HK-2 (cell line): ENCODE measurements at regions not wholly inside any gene's neighbourhood (a gene's known extent, or its start where the extent isn't known, plus 50 kb on each side); places are given as distances from the start of the nearest gene placed in this dataset.
A peak's percentile ranks its signal among the peaks of the same experiment; 100 is the strongest.

ENCODE experiments used
- DNase-seq: peaks from one replicate; pipeline ENCODE4 v3.0.0-alpha.2; 2018; ENCODE audit not compliant: unreplicated experiment

DNA sequence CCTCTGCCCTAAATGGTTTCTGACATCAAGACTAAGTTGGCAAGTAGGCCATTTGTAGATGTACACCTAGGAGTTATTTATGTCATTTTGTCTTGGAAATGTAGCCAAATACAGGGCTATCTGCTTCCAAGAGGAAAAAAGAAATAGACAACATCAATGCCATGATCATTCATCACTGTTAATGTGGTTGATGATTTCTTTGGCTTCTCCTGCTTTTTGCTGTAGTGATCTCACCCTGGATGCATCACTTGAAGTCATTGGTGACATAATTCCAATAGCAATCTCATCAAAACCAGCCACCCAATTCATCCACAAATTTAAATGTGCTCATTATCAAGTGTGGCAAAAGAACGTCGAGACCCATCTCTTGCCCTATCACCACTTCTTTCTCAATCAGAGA is 222.6 kb upstream of the PPARGC1A start:
- no peak for DNase-seq

DNA sequence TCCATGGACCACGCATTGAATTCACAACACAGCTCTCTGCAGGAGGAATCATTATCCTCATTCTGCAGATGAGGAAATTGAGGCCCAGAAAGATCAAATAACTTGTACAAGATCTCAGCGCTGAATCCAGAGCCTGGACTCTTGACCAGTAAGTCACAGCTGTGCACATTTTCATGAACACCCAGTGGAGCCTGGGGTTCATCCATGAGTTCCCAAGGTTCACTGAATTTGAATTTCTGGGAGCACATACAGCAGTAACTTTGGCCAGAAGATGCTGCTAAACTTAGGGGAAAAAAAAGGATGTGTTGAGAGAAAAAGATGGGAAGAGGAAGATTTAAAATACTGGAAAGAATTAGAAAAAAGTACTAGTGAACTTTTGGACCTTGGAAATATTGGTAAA is 218.7 kb upstream of the PPARGC1A start:
- DNase-seq = no peak

DNA sequence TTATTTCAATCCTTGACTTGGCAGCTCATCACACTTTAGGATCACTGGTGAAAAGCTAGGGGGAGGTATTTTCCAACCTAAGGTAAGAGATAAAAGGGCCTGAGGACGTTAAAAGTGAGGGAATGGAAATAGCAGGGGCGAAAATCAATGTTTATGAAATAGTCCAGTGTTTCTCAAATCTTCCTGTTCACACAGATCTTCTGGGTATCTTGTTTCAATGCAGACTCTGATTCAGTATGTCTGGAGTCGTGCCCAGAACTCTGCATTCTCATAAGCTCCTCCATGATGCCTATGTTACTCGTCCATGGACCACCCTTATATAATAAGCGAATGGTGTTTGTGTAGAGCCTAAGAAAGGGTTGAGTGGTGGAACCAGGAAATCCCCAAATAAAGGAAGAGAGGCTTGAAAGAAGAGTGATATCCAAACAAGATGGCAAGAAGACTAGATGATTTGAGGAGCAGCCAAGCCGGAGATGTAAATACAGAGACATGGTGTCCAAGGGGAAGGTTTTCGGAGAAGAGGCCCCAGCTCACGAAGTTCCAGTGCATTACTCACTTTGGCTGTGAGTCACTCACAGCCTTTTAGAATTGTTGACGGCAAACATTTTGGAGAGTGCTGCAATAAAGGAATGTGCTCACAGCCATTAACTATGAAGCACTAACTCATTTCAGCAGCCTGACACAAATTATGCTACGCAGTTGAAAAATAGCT is 215.6 kb upstream of the PPARGC1A start:
- DNase-seq = no peak

DNA sequence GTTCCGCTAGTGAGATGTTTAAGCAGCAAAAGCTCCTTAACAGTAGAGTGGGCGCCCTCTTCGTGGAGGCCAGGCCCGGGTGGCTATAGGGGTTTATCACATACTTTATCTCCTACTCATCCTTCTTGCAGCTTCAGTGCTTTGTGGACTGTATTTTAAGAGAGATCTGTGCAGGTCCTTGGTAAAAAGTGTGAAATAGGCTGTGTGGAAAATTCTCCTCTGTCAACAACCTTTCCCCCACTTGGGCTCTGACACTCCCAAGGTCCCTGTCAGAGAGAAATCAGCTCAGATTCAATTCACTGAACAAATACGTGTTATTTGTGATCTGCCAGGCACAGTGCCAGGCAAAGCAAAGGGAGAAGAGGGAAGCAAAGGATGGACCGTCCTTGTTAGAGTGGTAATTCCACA is 214.3 kb upstream of the PPARGC1A start:
- DNase-seq = no peak

DNA sequence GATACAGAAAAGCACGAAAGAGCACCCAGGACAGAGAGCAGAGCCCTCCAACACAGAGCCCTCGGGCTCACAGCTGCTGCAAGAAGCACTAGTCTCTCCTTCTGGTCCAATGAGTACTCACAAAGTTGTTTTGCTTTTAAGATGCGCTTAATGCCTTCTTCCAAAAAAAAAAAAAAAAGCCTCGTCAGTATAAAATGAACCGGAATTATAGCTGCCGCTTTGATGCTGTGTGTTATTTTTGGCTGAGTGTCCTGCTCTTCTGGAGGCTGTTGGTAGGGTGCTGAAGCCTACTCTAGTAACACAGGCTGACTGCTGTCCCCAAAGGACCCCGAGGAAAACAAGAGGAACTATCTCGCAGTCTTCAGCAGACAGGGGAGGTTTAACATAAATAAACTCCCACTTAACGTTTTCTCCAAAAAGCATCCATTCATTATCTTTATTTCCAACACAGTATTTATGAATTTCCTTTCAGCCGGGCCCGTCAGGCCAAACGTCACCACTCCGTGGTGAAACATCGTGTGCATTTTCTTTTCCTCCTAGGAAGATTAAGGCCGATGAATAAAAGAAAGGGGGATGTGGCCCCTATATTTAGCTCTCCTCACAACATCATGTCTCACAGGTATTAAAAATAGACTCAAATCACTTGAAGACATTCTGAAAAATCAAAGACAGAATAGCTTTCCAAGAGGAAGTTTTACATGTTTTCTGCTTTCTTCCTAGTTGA is 213.7 kb upstream of the PPARGC1A start:
- no peak for DNase-seq

DNA sequence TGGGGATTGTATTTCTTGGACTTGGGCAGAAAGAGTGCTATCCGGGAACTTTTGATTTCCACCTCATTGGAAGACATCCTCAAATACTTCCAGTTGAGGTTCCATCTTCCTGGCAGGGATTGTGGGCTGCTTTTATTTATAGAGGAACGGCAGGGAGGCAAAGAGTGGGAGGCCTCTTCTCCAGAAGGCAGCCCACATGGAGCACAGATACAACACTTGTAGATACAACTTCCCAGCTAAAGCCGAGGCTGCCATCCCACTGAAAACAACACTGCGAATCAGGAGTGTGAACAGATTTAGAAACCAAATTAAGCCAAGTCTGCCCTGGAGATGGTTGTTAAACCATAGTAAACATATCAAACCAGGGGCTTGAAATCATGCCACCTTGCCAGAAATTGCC is 212.8 kb upstream of the PPARGC1A start:
- DNase-seq = no peak

DNA sequence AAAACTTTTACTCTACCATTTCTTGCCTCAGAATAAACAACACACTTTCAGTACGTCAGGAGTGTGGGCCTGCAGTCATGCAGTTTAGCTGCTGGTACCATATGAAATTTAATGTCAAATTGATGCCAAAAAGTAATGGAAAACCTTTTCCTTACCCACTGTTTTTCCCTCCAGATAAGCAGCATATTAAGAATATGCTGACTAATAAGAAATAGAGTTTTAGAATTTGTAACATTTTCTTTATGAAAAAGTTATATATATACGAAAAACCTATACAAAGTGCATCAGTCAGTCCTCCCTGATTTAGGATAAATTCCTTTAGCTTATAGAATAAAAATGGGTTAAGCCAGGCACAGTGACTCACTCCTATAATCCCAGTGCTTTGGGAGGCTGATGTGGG is 206.8 kb upstream of the PPARGC1A start:
- DNase-seq = no peak

DNA sequence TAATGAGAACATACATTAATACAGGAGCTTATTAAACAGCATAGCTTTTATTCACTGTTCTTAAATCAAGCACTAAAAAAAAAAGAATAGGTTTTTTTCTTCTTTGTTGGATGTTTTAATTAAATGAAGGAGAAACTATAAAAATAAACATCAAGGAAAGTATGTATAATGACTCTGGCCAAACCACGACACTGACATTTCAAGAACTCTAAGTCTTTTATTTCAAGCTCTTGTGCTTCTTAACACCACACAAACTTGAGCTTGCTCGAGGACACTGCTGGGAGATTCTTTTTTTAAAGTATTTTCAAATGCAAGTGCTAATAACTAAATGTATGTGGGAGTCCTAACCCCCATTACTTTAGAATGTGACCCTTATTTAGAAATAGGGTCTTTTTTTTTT is 204.9 kb upstream of the PPARGC1A start:
- no peak for DNase-seq

GRCh38 chr4:24093446-24093845 is 203.6 kb upstream of the PPARGC1A start:
- DNase-seq = no peak

GRCh38 chr4:24091639-24092233 is 201.9 kb upstream of the PPARGC1A start:
- DNase-seq = no peak

DNA sequence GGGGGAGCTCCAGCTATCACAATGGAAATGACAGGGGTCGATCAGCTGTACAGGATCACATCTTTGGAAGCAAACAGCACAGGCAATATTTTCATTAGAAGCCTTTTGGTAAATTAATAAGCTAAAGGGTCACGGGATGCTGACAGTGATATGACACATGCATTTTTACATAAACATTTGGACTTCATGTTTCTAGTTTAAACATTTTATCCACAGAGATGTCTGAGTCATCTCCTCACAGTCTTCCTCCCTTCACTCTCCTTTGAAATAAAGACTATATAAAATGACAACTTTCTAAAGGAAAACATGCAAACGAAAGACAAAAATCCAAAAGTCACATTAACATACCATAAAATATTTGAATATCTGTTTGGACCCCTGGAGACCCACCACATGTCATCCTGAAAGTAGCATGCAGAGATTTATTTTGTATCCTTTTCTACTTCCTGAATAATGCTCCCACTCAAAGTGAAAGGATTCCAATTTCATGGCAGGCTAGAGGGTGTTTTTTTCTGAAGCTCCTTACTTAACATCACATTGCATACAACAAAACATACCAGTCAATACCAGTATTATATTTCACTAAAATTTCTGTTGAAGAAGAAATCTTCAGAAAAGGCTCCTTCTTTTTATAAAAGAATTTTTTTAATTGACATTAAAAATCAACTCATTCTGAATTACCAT is 200.1 kb upstream of the PPARGC1A start:
- DNase-seq = no peak

DNA sequence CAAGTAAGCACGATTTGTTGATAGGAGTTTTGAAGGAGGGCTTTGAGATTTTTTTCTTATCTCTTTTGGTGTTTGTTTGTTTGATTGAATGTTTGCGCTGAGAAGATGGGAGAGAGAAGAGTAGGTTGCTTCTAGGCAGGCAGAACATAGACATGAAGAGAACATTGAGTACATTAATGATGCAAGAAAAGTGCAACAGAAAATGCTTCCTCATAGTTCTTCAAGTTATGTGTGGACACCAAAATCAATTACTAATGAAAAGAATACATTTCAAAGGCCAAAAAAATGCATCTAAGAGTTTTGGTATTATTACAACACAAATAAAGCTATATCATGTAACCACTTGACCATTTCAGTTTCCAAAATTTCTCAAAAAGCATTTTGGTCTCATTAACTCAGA is 191.0 kb upstream of the PPARGC1A start:
- no peak for DNase-seq

DNA sequence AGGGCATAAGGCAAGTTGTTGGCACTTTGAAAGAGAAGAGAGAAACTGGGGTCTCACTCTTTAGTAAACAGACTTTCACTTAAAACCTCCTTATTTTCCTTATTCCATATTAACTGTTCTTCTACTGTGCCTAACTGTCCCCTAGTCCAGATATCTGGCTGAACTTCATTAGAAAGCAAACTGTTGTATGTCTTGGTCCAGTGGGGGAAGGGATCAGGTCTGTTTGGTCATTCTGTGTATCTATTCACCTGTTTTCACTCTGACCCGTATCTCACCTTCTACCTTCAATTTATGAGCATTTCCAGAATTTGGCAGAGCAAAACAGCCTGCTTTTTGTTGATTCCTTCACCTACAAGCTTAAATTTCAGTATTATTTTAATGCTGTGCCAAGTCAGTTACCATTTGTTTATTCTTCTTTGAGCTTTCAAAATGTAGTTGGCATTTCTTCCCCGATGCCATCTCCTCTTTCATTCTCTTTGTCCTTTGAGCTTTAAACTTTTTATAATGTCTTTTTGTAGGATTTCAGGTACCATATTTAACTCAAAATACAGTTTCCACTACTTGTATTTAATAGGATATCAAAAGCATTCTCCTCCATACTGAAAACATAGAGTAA is 188.6 kb upstream of the PPARGC1A start:
- DNase-seq = no peak

DNA sequence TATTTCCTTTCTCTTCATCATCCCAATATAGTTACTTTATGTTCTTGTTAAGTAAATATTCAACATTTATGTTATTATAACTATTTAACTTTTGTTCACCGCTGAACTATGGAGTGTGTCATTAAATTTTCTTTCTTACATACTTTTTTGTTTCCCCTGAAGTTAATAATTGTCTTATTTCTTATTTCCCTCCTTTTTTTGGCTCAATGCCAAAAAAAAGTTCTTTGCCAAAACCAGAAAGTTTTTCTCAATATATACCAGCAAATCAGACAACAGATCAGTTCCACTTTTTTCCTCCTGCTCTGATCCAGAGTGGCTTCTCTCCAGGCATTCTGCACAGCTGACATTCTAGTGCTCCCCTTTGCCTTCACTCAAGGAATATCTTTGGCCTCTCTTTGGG is 187.0 kb upstream of the PPARGC1A start:
- no peak for DNase-seq

- no peak for DNase-seq
Measured at GRCh38 chr4:24073948-24074347, 184.1 kb upstream of the PPARGC1A start.

DNA sequence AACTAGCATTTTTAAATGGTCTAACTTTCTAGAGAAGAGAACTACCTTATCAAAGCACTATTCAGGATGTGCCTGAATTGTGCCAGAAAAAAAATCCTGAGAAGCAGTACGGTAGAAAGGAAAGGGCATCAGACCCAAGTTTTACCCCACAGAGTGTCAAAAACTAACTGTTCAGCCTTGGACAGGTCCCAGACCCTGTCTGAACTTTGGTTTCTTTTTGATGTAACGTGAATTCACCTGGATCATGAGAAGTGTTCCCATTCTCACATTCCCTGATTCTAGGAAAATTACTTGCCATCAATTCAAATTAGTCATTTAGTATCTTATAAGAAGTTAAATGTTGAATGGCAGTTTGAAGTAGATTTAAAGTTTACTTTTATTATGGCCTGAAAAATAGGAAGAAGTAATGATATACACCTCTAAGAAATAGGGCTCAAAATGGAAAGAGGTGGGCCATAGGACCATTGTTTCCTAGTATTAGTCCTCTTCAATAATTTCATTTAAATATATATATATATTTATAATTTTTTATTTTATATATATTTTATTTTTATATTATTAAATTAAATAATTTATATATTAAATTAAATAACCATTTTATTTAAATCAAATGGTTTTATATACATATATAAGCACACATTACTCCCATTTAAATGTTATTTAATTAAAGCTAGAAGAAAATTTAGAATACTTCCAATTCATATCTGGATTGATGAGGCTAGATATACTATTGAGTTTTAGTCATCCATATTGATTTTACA is 181.9 kb upstream of the PPARGC1A start:
- no peak for DNase-seq

DNA sequence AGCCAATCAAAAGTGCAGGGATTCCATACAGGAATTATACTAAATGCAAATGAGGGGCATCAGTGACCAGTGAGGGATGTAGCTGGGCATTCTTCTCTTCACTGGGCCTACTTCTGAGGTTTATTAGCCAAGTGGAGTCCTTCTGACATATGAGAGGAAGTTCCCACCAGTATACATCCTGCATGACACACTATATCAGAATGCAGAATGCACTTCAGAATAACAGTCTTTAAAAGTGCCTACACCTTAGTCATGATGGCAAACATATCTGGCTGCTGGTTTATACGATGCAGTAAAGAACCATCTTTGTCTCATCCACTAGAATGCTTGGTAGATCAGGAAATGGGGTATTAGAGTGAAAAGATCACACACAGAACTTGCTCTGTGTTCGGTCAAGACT is 180.3 kb upstream of the PPARGC1A start:
- peak; percentile 10 for DNase-seq

GRCh38 chr4:24067367-24068193 is 177.7 kb upstream of the PPARGC1A start:
- peak; percentile 66 for DNase-seq

GRCh38 chr4:24065974-24066373 is 176.1 kb upstream of the PPARGC1A start:
- DNase-seq = no peak

- no peak for DNase-seq
Measured at GRCh38 chr4:24063731-24064130, 173.9 kb upstream of the PPARGC1A start.

DNA sequence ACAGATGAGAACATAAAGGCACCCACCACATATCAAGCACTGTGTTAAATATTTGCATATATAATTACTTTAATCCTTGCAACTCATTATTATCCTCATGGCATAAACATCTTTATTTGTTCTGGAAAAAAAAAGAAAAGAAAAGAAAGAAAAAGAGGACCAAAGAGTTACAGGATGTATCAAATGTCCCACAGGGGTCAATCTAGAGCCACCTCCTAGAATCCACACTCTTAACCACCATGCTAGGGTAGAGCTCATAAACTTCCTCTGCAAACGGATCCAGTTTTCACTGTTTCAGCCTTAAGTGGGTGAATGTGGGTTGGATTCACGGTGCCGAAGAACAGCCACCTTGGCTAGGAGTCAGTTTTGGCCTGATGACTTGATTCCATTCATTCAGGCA is 171.1 kb upstream of the PPARGC1A start:
- DNase-seq = no peak
